Endodermal cell (in vitro differentiated cells): ENCODE measurements at regions not wholly inside any gene's neighbourhood (a gene's known extent, or its start where the extent isn't known, plus 50 kb on each side); places are given as distances from the start of the nearest gene placed in this dataset.

Experiments
- DNase-seq: peaks from one replicate; pipeline ENCODE4 v3.0.0-alpha.2; 2017
- H3K27ac ChIP-seq: 2 replicates; pipeline ENCODE4 v1.5.1; 2013; ENCODE audit warnings: mild to moderate bottlenecking, low read depth, low read length, moderate library complexity
- H3K27me3 ChIP-seq: 2 replicates; pipeline ENCODE4 v1.6.1; 2013; ENCODE audit warnings: mild to moderate bottlenecking, low read length, moderate library complexity; ENCODE audit not compliant: insufficient read depth, control insufficient read depth, poor library complexity, severe bottlenecking
- H3K36me3 ChIP-seq: 2 replicates; pipeline ENCODE4 v1.7.0; 2013; ENCODE audit warnings: mild to moderate bottlenecking, low read length, moderate library complexity; ENCODE audit not compliant: control insufficient read depth, insufficient read depth
- H3K4me1 ChIP-seq: one replicate; pipeline ENCODE4 v1.7.0; 2013; ENCODE audit warnings: low read length; ENCODE audit not compliant: control insufficient read depth, insufficient read depth
- H3K4me3 ChIP-seq: 2 replicates; pipeline ENCODE4 v1.5.1; 2013; ENCODE audit warnings: mild to moderate bottlenecking, low read length, moderate library complexity
- H3K9ac ChIP-seq: 2 replicates; pipeline ENCODE4 v1.6.1; 2013; ENCODE audit warnings: mild to moderate bottlenecking, low read length, moderate library complexity; ENCODE audit not compliant: poor library complexity, severe bottlenecking; ENCODE audit errors: extremely low read depth
- H3K9me3 ChIP-seq: 2 replicates; pipeline ENCODE4 v1.6.1; 2013; ENCODE audit warnings: mild to moderate bottlenecking, low read length, moderate library complexity; ENCODE audit not compliant: control insufficient read depth
- H3K27ac Mint-ChIP-seq: 2 replicates; pipeline ENCODE4 v1.8.0; 2020; ENCODE audit warnings: mixed read lengths
- H3K27me3 Mint-ChIP-seq: 2 replicates; pipeline ENCODE4 v1.8.0; 2021; ENCODE audit warnings: mild to moderate bottlenecking, mixed read lengths; ENCODE audit not compliant: insufficient read depth
- H3K36me3 Mint-ChIP-seq: 2 replicates; pipeline ENCODE4 v1.8.0; 2020; ENCODE audit warnings: low read depth, mixed read lengths
- H3K4me1 Mint-ChIP-seq: 2 replicates; pipeline ENCODE4 v1.8.0; 2020; ENCODE audit warnings: mixed read lengths
- H3K4me3 Mint-ChIP-seq: 2 replicates; pipeline ENCODE4 v1.8.0; 2020; ENCODE audit warnings: mild to moderate bottlenecking, moderate library complexity, mixed read lengths
- H3K9me3 Mint-ChIP-seq: 2 replicates; pipeline ENCODE4 v1.8.0; 2020; ENCODE audit warnings: mild to moderate bottlenecking, mixed read lengths
- CTCF ChIP-seq: fragments of 200-600 bp; sonication (generic); conservative IDR thresholded peaks from 2 replicates; pipeline ENCODE4 v1.5.0; 2021; ENCODE audit warnings: antibody characterized with exemption, mild to moderate bottlenecking
- WGBS, 2 experiments: methylation state at CpG; one replicate each; pipeline versions ENCODE4 v1.1.5 to v1.1.7; 2013; ENCODE audit warnings: missing lambda C conversion rate in 2 of 2, mixed read lengths in 1 of 2; ENCODE audit not compliant: insufficient coverage in 1 of 2, insufficient read length in 1 of 2; 5-methylcytosine and 5-hydroxymethylcytosine counted together

DNA sequence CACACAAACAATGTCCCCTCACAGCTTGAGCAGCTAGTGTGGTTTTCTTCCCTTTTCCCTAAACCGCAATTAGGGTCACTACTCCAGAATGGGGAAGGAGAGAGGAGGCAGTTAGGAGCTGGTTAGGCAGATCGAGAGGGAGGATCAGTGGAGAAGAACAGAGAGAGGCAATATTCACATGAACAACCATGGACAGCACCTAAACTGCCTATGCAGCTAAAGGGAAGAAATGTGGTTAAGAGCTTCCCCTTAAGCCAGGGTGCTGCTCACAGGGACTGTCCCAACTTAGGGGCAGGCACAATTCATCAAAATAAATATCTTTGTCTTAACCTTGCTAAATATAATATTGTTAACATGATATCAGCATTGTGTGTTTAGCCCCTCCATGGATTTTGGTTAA, 359.3 kb upstream of the CDH18 start:
- Mint-ChIP-seq H3K9me3 (peaks cover 8% of the 10 kb centered on the region), H3K27ac (no peak overlapping the region), H3K27me3 (no peaks in the 10 kb centered on the region), H3K4me1 (no peaks in the 10 kb centered on the region), H3K4me3 (no peak overlapping the region), H3K36me3 (no peaks in the 10 kb centered on the region)
- Histone ChIP-seq H3K27ac (no peak overlapping the region), H3K36me3 (no peaks in the 10 kb centered on the region), H3K4me1 (no peaks in the 10 kb centered on the region), H3K9me3 (peaks cover 7% of the 10 kb centered on the region), H3K9ac (no peak overlapping the region), H3K4me3 (no peak overlapping the region), H3K27me3 (no peaks in the 10 kb centered on the region)
- DNase-seq: no peak
- TF ChIP-seq CTCF: no peak
- 85% methylated on average over 2 of the region's 2 CpGs; no CpG with 5 or more reads in 1 of the 2 experiments for WGBS, 2 experiments

DNA sequence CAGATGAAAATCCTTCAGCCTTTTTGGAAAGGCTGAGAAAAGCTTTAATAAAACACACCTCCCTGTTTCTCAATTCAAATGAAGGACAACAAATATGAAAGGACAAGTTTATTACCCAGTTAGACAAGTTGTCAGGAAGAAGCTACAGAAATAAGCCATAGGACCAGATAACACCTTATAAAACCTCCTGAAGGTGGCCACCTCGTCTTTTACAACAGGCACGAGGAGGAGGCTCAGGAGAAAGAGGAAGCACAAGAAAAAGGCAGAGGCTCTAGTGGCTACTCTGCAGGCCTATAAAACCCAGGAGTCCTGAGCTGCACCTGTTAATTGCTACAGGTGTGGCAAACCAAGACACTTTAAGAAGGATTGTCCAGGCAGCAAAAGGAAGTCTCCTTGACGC, 352.1 kb upstream of the CDH18 start:
- Histone ChIP-seq H3K27me3 (no peaks in the 10 kb centered on the region), H3K36me3 (no peaks in the 10 kb centered on the region), H3K9ac (no peak overlapping the region), H3K9me3 (no peaks in the 10 kb centered on the region), H3K27ac (no peak overlapping the region), H3K4me3 (no peak overlapping the region), H3K4me1 (no peaks in the 10 kb centered on the region)
- DNase-seq: no peak
- Mint-ChIP-seq H3K4me1 (no peaks in the 10 kb centered on the region), H3K9me3 (peaks cover 9% of the 10 kb centered on the region), H3K27ac (no peak overlapping the region), H3K27me3 (no peaks in the 10 kb centered on the region), H3K4me3 (no peak overlapping the region), H3K36me3 (no peaks in the 10 kb centered on the region)
- TF ChIP-seq CTCF: peak; percentile 52
- WGBS, 2 experiments: 85 to 90% methylated on average over 3 of the region's 3 CpGs

DNA sequence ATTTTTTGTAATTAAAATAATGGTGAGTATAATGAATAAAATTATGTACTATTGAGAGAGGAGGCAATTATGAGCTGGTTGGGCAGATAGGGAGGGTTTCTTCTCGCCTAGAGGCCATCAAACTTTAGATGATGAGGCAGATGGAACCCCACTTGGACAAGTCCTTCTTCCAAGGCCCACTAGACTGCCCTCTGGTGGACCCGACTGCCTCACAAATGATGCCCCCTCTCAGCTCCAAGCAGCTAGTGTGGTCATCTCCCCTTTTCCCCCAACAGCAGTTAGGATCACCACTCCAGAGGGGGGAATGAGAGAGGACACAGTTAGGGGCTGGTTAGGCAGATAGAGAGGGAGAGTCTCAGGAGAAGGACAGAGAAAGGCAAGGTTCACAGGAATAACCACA, 348.0 kb upstream of the CDH18 start:
- TF ChIP-seq CTCF: peak; percentile 62
- peak; percentile 59 for DNase-seq

More for the DNA sequence above, 348.0 kb upstream of the CDH18 start:
- Histone ChIP-seq H3K36me3 (no peaks in the 10 kb centered on the region), H3K27ac (no peak overlapping the region), H3K27me3 (no peaks in the 10 kb centered on the region), H3K4me3 (no peak overlapping the region), H3K9ac (no peak overlapping the region), H3K4me1 (no peaks in the 10 kb centered on the region), H3K9me3 (no peaks in the 10 kb centered on the region)
- Mint-ChIP-seq H3K4me3 (no peak overlapping the region), H3K36me3 (no peaks in the 10 kb centered on the region), H3K4me1 (peaks cover 2% of the 10 kb centered on the region), H3K9me3 (peaks cover 9% of the 10 kb centered on the region), H3K27me3 (no peaks in the 10 kb centered on the region), H3K27ac (no peak overlapping the region)
- WGBS, 2 experiments: 81% methylated on average over 2 of the region's 2 CpGs; no CpG with 5 or more reads in 1 of the 2 experiments
